Stimulated activated CD8-positive, alpha-beta memory T cell treated with anti-CD3 and anti-CD28 coated beads, Interleukin-15, amount 100 ng/mL, for 4 hours (primary cell): ENCODE measurements at regions not wholly inside any gene's neighbourhood (a gene's known extent, or its start where the extent isn't known, plus 50 kb on each side); places are given as distances from the start of the nearest gene placed in this dataset.

Experiments used
- DNase-seq, 2 donors: peaks; one replicate each; pipeline ENCODE4 v3.0.0-alpha.2; 2020; ENCODE audit warnings: low read depth in 2 of 2

GRCh38 chr14:66177935-66178334, 308.2 kb upstream of the CCDC196 start:
- DNase-seq = no peak

DNA sequence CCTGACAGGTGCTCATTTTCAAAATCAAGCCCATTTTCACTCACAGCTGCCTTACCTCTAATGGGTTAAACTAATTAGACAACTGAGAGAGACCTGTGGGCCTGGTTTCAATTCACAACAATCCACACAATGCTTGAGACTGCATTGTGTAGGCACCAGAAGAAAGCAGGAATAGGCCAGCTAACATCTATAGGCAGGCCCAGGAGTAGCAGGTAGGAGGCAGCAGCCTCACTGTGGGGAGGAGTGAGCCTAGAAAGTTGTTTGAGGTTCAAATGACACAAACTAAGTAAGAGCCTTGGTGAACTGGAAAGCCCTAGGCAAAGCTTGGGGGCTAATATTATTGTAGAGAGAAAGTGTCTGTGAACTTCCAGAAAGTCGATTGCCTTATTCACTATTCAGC, 289.5 kb upstream of the CCDC196 start:
- no peak for DNase-seq

GRCh38 chr14:66197276-66197675, 288.9 kb upstream of the CCDC196 start:
- DNase-seq = no peak

DNA sequence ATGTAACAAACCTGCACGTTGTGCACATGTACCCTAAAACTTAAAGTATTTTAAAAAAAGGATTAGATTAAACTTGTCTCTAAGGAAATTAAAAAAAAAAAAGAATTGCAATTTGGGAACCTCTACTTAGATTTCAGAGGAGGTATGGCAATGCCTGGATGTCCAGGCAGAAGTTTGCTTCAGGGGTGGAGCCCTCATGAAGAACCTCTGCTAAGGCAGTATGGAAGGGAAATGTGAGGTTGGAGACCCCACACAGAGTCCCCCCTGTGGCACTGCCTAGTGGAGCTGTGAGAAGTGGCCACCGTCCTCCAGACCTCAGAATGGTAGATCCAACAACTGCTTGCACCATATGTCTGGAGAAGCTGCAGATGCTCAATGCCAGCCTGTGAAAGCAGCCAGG, 279.6 kb upstream of the CCDC196 start:
- DNase-seq = no peak

- no peak for DNase-seq
Observed at GRCh38 chr14:66216763-66217162, 269.4 kb upstream of the CCDC196 start.

DNA sequence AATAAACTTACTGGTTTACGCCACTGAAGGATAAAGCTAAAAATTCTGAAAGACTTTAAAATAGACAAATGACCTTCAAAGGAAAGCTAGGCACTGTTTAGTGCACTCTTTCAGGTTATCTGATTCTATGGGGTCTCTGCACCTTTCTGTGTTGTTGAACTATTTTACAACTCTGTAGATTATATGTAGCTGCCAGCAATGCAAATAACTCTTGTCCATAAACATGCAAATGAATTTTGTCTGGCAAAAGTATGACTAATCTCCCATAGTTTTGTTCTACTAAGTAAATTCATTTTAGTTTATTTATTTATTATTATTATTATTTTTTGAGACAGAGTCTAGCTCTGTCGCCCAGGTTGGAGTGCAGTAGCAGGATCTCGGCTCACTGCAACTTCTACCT, 266.3 kb upstream of the CCDC196 start:
- no peak for DNase-seq

GRCh38 chr14:66224492-66225178, 261.5 kb upstream of the CCDC196 start:
- DNase-seq = no peak

GRCh38 chr14:66225337-66225736, 260.8 kb upstream of the CCDC196 start:
- no peak for DNase-seq

GRCh38 chr14:66228267-66228970, 257.8 kb upstream of the CCDC196 start:
- no peak for DNase-seq

DNA sequence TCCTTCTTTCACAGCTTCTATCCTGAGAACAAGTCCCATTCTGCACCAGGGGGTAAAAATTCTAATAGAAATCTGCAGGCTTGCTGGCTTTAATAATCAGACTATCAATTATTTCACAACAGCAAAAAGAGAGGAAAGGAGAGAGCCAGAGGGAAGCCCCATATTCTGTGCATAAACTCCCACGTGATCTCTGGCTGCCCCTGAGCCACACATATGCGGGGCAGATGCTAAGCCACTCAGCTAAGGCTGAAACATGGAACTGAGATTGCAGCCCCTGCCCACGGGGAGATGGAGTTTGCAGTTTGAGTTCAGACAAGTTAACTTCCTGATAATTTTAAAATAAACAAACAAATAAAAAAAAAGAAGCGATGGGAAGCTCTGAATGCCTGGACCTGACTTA, 254.4 kb upstream of the CCDC196 start:
- no peak for DNase-seq

- DNase-seq = no peak
Observed at GRCh38 chr14:66233591-66233990, 252.6 kb upstream of the CCDC196 start.

DNA sequence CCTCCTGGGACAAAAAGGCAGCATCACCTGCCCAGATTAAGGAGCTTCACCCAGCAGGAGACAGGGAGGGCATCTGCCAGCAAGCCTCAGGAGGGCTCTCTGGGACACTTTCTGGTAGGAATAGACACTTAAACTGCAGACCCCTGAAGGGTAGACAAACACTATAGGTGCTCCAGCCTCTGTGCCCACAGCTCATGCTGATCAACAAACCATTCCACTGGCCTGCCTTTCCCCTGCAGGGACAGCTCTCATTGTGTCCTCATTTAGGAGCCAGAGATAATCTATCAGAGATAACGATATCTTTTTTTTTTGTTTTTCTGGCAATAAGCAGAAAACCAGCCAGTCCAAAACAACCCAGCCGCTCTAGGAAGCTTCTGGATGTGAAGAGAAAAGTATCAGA, 251.8 kb upstream of the CCDC196 start:
- DNase-seq = no peak

- DNase-seq = no peak
Observed at GRCh38 chr14:66237741-66238140, 248.4 kb upstream of the CCDC196 start.

GRCh38 chr14:66238969-66239368, 247.2 kb upstream of the CCDC196 start:
- no peak for DNase-seq

DNA sequence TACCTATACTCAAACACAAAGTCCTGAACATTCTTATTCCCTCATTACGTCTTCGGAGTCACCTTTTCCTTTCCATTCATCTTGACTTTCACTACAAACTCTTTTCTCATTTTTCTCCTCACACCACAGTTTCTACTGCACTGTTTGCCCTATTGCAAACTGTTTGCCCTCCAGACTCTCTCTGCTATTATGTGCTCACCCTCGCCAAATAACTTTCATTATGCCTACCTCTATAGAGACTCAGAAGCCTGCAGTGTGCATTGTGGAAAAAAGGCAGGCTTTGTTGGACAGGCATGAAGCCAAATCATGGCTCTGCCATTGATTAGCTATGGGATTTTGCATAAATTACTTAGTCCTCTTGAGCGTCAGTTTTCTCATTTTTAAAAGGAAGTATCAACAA, 246.6 kb upstream of the CCDC196 start:
- no peak for DNase-seq

- no peak for DNase-seq
Observed at GRCh38 chr14:66240105-66240504, 246.1 kb upstream of the CCDC196 start.

GRCh38 chr14:66242001-66242400, 244.2 kb upstream of the CCDC196 start:
- DNase-seq = no peak

DNA sequence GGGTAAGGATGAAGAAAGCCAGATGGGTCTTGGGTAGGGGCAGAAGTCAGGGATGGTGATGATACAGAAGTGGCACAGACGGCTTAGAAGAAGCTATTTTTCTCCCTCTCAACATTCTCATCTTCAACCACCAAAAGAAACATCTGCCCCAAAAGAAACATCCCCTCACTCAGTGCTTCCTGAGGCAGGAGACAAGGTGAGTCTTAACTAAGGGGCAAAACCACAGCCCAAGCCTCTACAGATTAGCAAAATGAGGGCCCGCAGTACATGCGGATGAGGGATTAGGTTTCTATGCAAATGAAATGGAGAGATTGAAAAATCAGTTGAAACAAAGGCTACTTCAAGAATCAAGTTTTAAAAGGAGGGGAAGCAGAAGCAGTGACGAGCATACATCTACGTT, 241.3 kb upstream of the CCDC196 start:
- no peak for DNase-seq

DNA sequence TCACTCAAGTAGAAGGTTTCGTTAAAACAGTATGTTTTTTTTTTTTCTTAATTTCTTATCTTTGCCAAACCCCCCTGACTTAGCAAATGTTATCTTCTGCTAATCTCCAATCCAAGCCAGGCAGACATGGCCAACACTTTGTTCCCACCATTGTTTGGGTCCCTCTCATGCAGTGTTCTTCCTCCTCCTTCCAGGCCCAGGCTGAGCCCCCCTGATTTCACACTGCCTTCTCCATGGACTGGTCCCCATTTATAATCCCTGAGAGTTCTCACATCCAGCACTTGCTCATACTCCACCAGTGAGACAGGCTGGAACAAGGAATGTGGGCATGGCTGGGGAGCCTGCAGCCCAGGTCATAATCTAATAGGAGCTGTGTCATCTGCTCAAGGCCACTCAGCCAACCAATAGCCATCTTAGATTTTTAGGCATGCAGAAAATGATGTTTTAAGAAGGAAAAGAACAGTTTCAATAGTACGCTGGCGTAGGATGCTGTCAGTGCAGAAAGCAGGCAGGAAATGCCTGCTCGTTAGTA, 238.4 kb upstream of the CCDC196 start:
- DNase-seq = no peak

DNA sequence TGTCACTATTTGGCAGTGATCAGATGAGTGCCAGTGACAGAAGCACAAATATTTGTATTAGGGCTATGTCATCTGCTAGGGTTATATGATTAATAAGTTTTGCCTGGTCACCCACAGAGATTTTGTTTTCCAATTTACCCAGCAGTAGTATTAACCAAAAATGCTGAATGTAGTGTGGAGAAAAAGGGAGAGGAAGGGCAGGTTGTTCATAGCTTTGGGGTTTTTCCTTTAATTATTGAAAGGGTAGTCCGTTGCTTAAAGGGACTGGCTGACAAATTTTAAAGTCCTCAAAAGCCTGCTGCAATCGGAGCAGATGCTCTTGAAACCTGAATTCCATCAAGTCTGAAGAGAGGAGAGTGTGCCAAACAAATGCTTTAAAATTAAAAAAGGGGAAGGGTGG, 237.9 kb upstream of the CCDC196 start:
- DNase-seq = no peak

DNA sequence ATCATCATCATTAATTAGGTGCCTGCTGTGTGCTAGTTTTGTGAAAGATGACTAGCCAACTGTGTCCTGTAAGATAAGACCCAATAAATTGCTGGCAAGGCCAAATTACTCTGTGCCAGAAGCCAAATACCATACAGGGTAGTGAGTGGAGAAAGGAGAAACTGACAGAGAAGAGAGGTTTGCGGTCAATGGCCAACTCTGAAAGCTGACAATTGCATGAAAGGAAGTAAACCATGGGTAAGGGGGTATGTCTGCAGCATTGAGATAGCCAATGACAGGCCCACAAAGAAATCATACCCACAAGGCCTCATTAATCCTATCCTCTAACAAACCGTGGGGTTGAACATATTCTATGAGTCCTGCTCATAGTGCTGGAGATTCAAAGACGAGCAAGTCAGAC, 236.6 kb upstream of the CCDC196 start:
- DNase-seq = no peak

DNA sequence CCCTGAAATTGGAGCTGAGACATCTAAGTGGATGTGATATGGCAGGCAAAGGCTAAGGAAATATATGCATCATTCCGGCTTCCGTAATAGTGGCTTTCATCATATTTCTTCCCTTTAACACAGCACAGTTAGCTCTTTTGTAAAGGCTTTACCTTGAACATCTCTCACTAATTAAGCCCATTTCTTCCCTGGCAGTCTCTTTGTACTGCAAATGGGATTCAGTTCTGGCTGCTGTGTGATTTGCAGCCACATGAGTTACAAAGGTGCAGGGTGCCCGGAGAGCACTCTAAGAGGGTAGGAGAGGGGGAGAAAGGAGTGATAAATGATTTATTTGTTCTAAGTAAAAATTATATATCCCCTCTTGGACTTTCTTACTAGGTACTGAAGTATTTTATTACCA, 232.1 kb upstream of the CCDC196 start:
- no peak for DNase-seq

DNA sequence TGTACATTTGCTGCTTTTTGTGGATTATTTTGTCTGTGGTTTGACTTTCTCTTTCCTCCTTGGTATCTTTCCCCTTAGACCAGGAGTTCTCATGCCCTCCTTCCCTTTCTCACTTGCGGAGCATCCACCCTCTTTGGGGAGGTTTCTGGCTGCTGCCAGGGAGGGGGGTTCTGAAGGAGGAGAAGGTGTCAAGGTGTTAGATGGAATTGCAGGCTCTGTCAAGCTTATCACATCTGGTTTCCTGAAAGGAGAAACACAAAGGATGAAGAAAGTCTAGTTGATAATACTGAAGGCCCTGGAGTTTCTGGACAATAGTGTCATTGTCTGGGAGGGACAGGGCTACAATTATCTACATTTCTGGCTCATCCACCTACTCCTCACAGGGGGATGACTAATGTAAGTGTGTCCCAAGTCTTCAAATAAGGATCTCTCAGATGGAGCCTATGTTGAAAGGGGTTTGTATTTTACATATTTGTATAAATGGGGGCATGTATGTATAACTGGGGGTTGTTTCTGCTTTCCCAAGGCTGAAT, 217.3 kb upstream of the CCDC196 start:
- DNase-seq = no peak
